ENCODE measurements at regions not wholly inside any gene's neighbourhood (a gene's known extent, or its start where the extent isn't known, plus 50 kb on each side); places are given as distances from the start of the nearest gene placed in this dataset.

DNA sequence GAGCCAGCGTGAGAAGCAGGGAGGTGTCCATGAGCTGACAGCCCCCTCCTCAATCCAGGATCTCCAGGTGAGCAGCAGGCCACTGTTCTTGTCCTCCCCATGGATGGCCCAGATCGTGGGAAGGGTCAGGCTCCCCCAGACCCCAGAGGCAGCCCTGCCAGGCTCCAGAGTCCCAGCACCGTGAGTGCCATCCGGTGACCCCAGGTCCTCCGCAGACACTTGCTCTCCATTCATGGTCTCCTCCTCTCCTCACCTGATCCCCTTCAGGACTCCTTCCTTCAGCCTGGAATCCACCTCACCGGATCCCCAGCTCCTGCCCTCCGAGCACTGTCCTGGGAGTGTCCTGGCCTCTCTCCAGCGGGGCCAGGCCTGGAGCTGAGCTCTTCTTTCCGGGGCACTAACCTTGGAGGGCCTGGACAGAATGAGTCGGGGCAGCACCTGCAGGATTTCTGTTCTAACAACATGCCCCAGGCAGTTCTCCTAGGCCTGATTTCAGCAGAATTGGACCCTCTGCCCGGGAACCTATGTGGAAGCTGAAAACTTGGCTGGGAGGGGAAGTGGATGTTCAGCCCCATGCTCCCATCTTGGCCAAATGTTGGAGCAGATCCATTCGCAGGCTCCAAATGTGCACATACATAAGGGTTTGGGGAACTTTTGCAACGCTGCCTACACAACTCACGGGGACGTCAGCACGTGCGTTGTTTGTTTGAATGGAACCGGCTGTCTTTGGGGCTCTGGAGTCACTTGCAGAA, 341.6 kb upstream of the SFSWAP start:
- ATAC-seq (ENCODE audit: insufficient read depth, low FRiP score) (no peak), DNase-seq (no peak)
- Histone ChIP-seq H3K27me3 (ENCODE audit: control insufficient read depth in 3 of 3, insufficient read depth in 3 of 3, low read length in 2 of 3) (peaks cover 0 to 2% (median 0%) of the 10 kb centered on the region in 3 donors), H3K9ac (ENCODE audit: insufficient read depth in 1 of 2, low read length in 2 of 2) (no peak overlapping the region), H3K36me3 (ENCODE audit: control insufficient read depth in 4 of 4, insufficient read depth in 4 of 4, low read length in 4 of 4) (no peaks in the 10 kb centered on the region), H3K9me3 (ENCODE audit: control insufficient read depth in 4 of 4, insufficient read depth in 3 of 4, low read length in 3 of 4) (peaks cover 0 to 2% (median 0%) of the 10 kb centered on the region in 4 donors), H3K27ac (ENCODE audit: low read depth in 1 of 2, low read length in 1 of 2) (no peak overlapping the region), H3K4me1 (ENCODE audit: control insufficient read depth in 5 of 5, insufficient read depth in 5 of 5, low read length in 5 of 5) (peaks cover 0 to 8% (median 0%) of the 10 kb centered on the region in 5 donors), H3K4me3 (no peak overlapping the region)
- 87 to 92% methylated on average over 18 of the region's 18 CpGs for WGBS, 2 donors
- TF ChIP-seq, protein P1, sequence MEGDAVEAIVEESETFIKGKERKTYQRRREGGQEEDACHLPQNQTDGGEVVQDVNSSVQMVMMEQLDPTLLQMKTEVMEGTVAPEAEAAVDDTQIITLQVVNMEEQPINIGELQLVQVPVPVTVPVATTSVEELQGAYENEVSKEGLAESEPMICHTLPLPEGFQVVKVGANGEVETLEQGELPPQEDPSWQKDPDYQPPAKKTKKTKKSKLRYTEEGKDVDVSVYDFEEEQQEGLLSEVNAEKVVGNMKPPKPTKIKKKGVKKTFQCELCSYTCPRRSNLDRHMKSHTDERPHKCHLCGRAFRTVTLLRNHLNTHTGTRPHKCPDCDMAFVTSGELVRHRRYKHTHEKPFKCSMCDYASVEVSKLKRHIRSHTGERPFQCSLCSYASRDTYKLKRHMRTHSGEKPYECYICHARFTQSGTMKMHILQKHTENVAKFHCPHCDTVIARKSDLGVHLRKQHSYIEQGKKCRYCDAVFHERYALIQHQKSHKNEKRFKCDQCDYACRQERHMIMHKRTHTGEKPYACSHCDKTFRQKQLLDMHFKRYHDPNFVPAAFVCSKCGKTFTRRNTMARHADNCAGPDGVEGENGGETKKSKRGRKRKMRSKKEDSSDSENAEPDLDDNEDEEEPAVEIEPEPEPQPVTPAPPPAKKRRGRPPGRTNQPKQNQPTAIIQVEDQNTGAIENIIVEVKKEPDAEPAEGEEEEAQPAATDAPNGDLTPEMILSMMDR (IDR thresholded peaks at IDR 0.05; ENCODE audit: control extremely low read depth, extremely low read depth) = no peak

DNA sequence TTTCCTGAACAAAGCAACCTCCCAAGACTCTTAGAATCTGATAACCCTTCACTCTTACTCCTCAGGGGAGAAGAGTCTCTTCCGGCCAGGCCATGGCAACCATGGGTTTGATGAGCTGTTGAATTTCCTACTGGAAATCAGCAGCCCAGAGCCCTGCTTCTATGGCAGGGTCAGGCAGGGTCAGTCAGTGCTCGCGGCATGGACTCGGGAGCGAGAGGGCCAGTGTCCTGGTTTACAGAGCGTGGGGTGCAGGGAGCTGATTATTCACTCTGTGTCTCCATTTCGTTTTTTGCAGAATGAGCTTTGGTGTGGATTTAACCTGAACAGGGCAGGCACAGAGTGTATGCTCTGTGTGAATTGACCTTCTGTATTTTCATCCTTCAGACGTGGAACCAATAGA, 340.6 kb upstream of the SFSWAP start:
- ATAC-seq (ENCODE audit: insufficient read depth, low FRiP score) = no peak
- Histone ChIP-seq H3K27ac (ENCODE audit: low read depth in 1 of 2, low read length in 1 of 2) (no peak overlapping the region), H3K9ac (ENCODE audit: insufficient read depth in 1 of 2, low read length in 2 of 2) (no peak overlapping the region), H3K36me3 (ENCODE audit: control insufficient read depth in 4 of 4, insufficient read depth in 4 of 4, low read length in 4 of 4) (no peaks in the 10 kb centered on the region), H3K4me3 (no peak overlapping the region), H3K9me3 (ENCODE audit: control insufficient read depth in 4 of 4, insufficient read depth in 3 of 4, low read length in 3 of 4) (peaks cover 0 to 2% (median 0%) of the 10 kb centered on the region in 4 donors), H3K4me1 (ENCODE audit: control insufficient read depth in 5 of 5, insufficient read depth in 5 of 5, low read length in 5 of 5) (peaks cover 0 to 8% (median 0%) of the 10 kb centered on the region in 5 donors), H3K27me3 (ENCODE audit: control insufficient read depth in 3 of 3, insufficient read depth in 3 of 3, low read length in 2 of 3) (no peaks in the 10 kb centered on the region)
- 79 to 90% methylated on average over 8 of the region's 8 CpGs for WGBS, 2 donors
- DNase-seq = no peak
- TF ChIP-seq, protein P1 (IDR thresholded peaks at IDR 0.05; ENCODE audit: control extremely low read depth, extremely low read depth) = no peak

DNA sequence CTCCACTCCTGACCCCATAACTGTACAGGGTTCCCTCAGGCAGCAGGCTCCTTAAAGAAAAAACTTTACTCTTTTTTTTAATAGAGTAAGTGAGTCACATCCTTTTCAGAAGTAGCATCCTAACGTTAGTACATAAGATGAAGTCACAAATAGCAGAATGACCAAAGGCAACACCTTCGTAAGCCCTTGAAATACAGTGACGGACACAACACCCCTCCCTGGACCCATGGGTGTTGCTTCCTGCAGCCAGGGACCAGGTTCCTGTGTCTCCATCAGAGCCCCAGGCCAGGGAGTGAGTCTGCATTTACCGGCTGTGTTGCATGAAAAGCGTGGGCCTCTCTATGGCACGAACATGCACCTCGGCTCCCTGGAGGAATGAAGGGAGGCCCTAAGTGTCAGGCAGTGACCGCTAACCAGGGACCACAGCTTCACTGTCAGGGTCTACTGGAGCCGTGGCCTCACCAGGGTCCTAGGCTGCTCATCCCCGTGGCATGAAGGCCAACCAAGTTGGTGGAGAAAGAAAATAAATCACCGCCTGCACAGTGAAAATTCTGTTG, 340.0 kb upstream of the SFSWAP start:
- no peak overlapping the region for H3K4me3 ChIP-seq
- DNase-seq = no peak
- no peaks in the 10 kb centered on the region for H3K27me3 ChIP-seq (ENCODE audit: control insufficient read depth in 3 of 3, insufficient read depth in 3 of 3, low read length in 2 of 3)
- ATAC-seq (ENCODE audit: insufficient read depth, low FRiP score) = no peak
- WGBS, 2 donors = 80 to 87% methylated on average over 11 of the region's 11 CpGs
- H3K27ac ChIP-seq (ENCODE audit: low read depth in 1 of 2, low read length in 1 of 2) = no peak overlapping the region
- H3K9ac ChIP-seq (ENCODE audit: insufficient read depth in 1 of 2, low read length in 2 of 2) = peak overlapping the region in 1 of 2 donors; percentile 11
- H3K36me3 ChIP-seq (ENCODE audit: control insufficient read depth in 4 of 4, insufficient read depth in 4 of 4, low read length in 4 of 4) = no peaks in the 10 kb centered on the region
- TF ChIP-seq, protein P1 (IDR thresholded peaks at IDR 0.05; ENCODE audit: control extremely low read depth, extremely low read depth) = no peak
- no peaks in the 10 kb centered on the region for H3K9me3 ChIP-seq (ENCODE audit: control insufficient read depth in 4 of 4, insufficient read depth in 3 of 4, low read length in 3 of 4)
- peaks cover 0 to 8% (median 0%) of the 10 kb centered on the region in 5 donors for H3K4me1 ChIP-seq (ENCODE audit: control insufficient read depth in 5 of 5, insufficient read depth in 5 of 5, low read length in 5 of 5)
